MG63 (cell line): ENCODE measurements at regions not wholly inside any gene's neighbourhood (a gene's known extent, or its start where the extent isn't known, plus 50 kb on each side); places are given as distances from the start of the nearest gene placed in this dataset.
A peak's percentile ranks its signal among the peaks of the same experiment; 100 is the strongest.
"Not testable (repeated sequence)": the region's sequence is repeated elsewhere in the genome, so short reads cannot be mapped to it uniquely, and the experiment has no call there.

Experiments used
- DNase-seq: peaks from one replicate; pipeline ENCODE4 v3.0.0-alpha.2; 2020
- H3K27me3 ChIP-seq: fragments of 250-450 bp; sonication (Bioruptor Pico); 2 replicates; pipeline ENCODE4 v1.5.1; 2020; ENCODE audit warnings: mild to moderate bottlenecking, moderate library complexity
- H3K36me3 ChIP-seq: fragments of 250-450 bp; sonication (Bioruptor Pico); 2 replicates; pipeline ENCODE4 v1.5.1; 2020; ENCODE audit warnings: mild to moderate bottlenecking, moderate library complexity
- H3K4me3 ChIP-seq: fragments of 250-450 bp; sonication (Bioruptor Pico); 2 replicates; pipeline ENCODE4 v1.5.1; 2020; ENCODE audit warnings: mild to moderate bottlenecking, moderate library complexity
- H3K9me3 ChIP-seq: fragments of 250-450 bp; sonication (Bioruptor Pico); 2 replicates; pipeline ENCODE4 v1.5.1; 2020; ENCODE audit warnings: mild to moderate bottlenecking, moderate library complexity

- DNase-seq: peak; percentile 67
- H3K27me3 ChIP-seq: no peaks in the 10 kb centered on the region
- H3K36me3 ChIP-seq: no peaks in the 10 kb centered on the region
- H3K9me3 ChIP-seq: no peaks in the 10 kb centered on the region
- H3K4me3 ChIP-seq: no peak overlapping the region
These were observed 172.6 kb upstream of the S1PR3 start for GRCh38 chr9:88818495-88819201.

- no peak for DNase-seq
- H3K36me3 ChIP-seq: no peaks in the 10 kb centered on the region
- H3K4me3 ChIP-seq: no peak overlapping the region
- no peaks in the 10 kb centered on the region for H3K9me3 ChIP-seq
- H3K27me3 ChIP-seq: no peaks in the 10 kb centered on the region
These were observed 171.8 kb upstream of the S1PR3 start for GRCh38 chr9:88819476-88819875.

GRCh38 chr9:88820055-88820454, 171.2 kb upstream of the S1PR3 start:
- DNase-seq: no peak

DNA sequence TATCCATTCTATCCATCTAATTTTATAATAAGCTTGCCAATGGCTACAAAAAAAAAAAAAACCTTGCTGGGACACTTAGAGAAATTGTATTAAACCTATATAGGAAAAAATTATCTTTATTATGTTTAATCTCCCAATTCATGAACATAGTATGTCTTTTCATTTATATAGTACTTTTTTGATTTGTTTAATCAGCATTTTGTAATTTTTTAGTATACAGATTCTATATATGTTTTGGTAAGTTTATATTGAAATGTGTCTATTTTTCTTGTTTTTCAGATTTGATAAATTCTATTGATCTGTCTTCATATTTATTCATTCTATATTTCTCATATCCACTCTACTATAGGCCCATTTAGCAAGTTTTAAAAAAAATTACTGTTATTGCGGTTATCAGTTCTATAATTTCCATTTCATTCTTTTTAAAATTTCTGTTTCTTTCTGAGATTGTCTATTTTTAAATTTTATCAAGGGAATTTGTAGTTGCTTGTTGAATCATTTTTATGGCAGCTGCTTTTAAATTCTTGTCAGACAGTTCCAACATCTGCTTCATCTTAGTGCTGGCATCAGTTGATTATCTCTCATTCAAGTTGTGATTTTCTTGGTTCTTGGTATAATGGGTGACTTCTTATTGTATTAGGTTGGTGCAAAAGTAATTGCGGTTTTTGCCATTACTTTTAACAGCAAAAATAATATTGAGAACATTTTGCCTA, 170.1 kb upstream of the S1PR3 start:
- H3K4me3 ChIP-seq: no peak overlapping the region
- H3K9me3 ChIP-seq: no peaks in the 10 kb centered on the region
- DNase-seq: no peak
- no peaks in the 10 kb centered on the region for H3K36me3 ChIP-seq
- no peaks in the 10 kb centered on the region for H3K27me3 ChIP-seq

More at GRCh38 chr9:88820055-88820454, 171.2 kb upstream of the S1PR3 start:
- Histone ChIP-seq H3K36me3 (no peaks in the 10 kb centered on the region), H3K9me3 (no peaks in the 10 kb centered on the region), H3K4me3 (no peak overlapping the region), H3K27me3 (no peaks in the 10 kb centered on the region)

DNA sequence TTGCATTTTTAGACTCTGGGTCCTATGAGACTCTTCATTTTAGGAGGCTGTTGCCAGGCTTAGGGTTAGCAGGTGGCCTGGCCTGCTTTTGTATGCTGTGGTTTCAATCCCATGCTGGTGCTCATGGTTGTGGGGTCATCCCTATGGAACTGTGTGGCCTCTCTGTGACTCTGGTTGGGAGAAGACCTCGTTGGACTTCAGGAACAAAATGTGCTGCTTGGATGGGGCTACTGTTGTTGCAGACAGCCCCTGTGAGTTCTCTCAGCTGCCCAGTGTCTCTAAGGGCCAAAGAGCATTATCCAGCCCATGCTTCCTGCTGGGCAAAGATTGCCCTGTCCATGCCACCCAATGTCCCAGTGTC, 169.5 kb upstream of the S1PR3 start:
- DNase-seq: no peak
- no peaks in the 10 kb centered on the region for H3K36me3 ChIP-seq
- no peaks in the 10 kb centered on the region for H3K9me3 ChIP-seq
- H3K27me3 ChIP-seq: no peaks in the 10 kb centered on the region
- no peak overlapping the region for H3K4me3 ChIP-seq

DNA sequence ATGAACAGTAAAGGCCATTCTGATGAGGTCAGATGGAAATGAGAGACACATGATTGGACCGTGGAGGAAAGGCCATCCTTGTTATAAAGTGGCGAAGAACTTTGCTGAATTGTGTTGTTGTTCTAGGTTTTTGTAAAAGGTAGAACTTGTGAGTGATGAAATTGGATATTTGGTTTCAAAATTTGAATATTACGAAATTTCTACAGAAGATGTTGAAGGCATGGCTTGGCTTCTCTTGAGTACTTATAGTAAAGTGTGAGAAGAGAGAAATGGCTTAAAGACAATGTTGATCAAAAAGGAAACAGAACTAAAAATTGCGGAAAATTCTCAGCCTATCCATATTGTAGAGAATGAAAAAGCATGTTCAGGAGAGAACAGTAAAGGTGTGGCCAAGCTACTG, 166.6 kb upstream of the S1PR3 start:
- no peaks in the 10 kb centered on the region for H3K27me3 ChIP-seq
- no peak for DNase-seq

DNA sequence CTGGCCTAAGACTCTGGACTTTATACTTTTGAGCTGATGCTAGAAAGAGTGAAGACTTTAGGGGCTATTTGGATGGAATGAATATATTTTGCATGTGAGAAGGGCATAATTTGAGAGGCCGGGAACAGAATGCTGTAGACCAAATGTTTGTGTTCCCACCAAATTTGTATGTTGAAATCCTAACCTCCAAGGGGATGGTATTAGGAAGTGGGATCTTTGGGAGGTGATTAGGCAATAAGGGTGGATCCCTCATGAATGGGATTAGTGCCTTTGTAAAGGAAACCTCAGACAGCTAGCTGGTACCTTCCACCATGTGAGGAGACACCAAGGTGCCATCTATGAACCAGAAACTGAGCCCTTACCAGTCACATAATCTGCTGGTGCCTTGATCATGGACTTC, 165.1 kb upstream of the S1PR3 start:
- no peaks in the 10 kb centered on the region for H3K27me3 ChIP-seq
- H3K9me3 ChIP-seq: no peaks in the 10 kb centered on the region
- no peak for DNase-seq
- no peaks in the 10 kb centered on the region for H3K36me3 ChIP-seq
- no peak overlapping the region for H3K4me3 ChIP-seq

More for the DNA sequence above, 166.6 kb upstream of the S1PR3 start:
- Histone ChIP-seq H3K4me3 (no peak overlapping the region), H3K36me3 (no peaks in the 10 kb centered on the region), H3K9me3 (no peaks in the 10 kb centered on the region)

DNA sequence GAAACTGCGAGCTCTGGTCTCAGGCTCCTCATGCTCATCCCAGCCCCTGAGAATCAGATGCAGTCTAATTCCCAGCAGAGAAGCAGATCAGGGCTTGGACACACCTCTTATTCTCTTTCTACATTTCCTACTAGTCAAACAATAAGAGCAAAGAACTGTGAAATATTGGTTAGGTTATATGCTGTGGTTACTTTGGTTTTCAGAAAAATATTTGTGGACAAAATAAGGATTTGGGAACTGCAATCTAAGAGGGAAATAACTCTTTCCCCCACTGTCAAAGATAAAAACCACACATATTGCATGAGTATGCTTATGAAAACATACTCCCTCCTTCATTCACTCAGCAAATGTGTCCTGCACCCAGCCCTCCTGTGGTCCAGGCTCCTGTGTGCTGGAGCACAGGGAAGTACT, 164.5 kb upstream of the S1PR3 start:
- H3K27me3 ChIP-seq: no peaks in the 10 kb centered on the region
- DNase-seq: no peak
- no peaks in the 10 kb centered on the region for H3K36me3 ChIP-seq
- H3K9me3 ChIP-seq: no peaks in the 10 kb centered on the region
- no peak overlapping the region for H3K4me3 ChIP-seq

- no peaks in the 10 kb centered on the region for H3K27me3 ChIP-seq
- no peak for DNase-seq
- no peak overlapping the region for H3K4me3 ChIP-seq
- H3K36me3 ChIP-seq: no peaks in the 10 kb centered on the region
- no peaks in the 10 kb centered on the region for H3K9me3 ChIP-seq
These were observed 163.2 kb upstream of the S1PR3 start for GRCh38 chr9:88828018-88828417.

DNA sequence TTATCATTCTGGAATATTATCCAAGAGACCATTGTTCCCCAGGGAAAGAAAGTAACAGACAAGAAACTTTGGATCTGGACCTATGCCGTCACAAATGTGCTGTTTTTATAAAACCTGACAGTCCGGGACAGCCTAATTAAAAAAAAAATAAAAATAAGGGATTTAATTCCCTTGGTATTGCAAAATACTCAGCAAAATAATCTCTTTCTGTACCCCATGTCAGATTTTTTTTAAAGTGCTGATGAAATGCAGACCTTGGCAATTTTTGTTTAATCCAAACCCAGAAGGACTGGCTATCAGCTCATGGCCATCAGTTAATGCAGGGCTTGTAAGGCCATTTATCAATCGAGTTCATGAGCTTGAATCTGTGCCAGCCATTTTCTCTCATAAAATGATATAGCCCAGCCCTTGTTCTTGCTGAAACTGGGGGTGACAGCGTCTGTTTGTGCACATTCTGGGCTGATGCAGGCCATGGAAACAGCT, 162.7 kb upstream of the S1PR3 start:
- no peak overlapping the region for H3K4me3 ChIP-seq
- no peak for DNase-seq

GRCh38 chr9:88829276-88829675, 162.0 kb upstream of the S1PR3 start:
- no peaks in the 10 kb centered on the region for H3K9me3 ChIP-seq
- H3K36me3 ChIP-seq: no peaks in the 10 kb centered on the region
- DNase-seq: no peak
- H3K4me3 ChIP-seq: no peak overlapping the region
- no peaks in the 10 kb centered on the region for H3K27me3 ChIP-seq

More for the DNA sequence above, 162.7 kb upstream of the S1PR3 start:
- no peaks in the 10 kb centered on the region for H3K27me3 ChIP-seq
- H3K9me3 ChIP-seq: no peaks in the 10 kb centered on the region
- H3K36me3 ChIP-seq: no peaks in the 10 kb centered on the region

DNA sequence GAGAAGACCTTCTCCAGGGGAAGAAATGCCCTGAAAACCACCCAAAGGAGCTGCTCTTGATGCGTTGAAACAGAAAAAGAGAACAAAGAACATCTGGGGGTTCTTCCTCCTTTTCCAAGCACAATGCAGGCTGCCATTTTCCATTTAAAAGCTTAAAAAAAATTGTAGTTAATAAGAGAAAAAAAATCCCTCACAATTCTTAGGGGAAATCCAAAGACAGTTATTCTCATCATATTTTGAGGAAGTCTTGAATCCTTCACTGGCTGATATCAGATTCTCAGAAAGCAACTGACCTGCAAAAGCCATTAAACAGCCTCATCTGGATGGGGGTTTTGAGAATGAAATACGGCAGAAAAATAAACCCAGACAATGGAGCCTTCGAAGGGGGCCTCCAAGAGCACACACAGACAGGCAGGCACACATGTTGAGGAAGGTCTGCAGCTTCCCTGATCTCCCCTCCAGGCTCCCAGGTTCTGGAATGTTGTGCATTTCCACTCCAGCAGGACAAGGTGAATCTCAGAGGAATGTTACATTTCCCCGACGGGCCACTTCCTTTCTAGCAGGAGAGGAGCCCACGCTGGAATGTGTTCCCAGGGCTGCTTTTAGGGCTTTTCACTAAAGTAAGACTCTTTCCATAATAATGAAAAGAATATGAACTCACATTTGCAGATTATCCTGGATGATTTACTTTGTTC, 159.4 kb upstream of the S1PR3 start:
- Histone ChIP-seq H3K9me3 (no peaks in the 10 kb centered on the region), H3K27me3 (no peaks in the 10 kb centered on the region), H3K4me3 (no peak overlapping the region), H3K36me3 (no peaks in the 10 kb centered on the region)
- no peak for DNase-seq

- Histone ChIP-seq H3K36me3 (no peaks in the 10 kb centered on the region), H3K4me3 (no peak overlapping the region), H3K9me3 (no peaks in the 10 kb centered on the region), H3K27me3 (no peaks in the 10 kb centered on the region)
- DNase-seq: no peak
These were observed 157.3 kb upstream of the S1PR3 start for GRCh38 chr9:88833946-88834345.

DNA sequence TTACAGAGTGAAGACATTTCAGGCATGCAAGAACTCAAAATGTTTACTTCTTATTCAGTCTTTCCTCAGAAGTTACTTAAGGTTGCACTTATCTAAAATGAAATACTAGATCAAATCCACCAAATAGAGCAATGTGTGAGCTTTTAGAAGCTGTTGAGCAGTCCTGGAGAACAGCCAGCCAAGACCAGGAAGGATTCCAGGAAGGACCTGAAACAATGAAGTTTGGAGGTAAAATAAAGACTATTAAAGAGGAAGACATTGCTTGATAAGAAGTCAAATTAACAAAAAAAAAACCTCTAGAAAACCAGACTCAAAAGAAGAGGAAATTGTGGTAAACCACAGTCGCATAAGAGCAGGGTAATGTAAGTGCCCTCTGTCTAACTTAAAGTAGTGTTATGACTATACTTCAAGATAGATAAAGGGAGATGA, 156.2 kb upstream of the S1PR3 start:
- H3K9me3 ChIP-seq: no peaks in the 10 kb centered on the region
- DNase-seq: peak; percentile 40
- no peaks in the 10 kb centered on the region for H3K36me3 ChIP-seq
- no peaks in the 10 kb centered on the region for H3K27me3 ChIP-seq
- H3K4me3 ChIP-seq: no peak overlapping the region

DNA sequence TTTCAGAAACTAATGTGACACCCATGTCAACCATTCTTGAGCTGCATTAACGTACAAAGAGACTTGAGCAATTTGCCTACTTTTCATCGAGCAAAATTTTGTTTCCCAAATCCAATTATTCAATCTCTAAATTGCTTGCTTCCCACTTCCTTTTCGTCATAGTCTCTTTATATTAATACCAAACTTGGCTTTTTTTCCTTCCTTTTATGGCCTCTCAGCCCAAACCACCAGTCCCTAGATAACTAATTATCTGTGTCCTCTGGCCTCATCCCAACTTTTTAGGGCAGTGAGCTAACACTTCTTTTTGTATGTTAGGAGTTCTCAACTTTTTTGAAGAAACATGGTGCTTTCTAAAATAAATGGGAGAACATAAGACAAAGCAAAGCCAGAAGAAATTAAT, 155.5 kb upstream of the S1PR3 start:
- Histone ChIP-seq H3K4me3 (no peak overlapping the region), H3K36me3 (no peaks in the 10 kb centered on the region), H3K9me3 (no peaks in the 10 kb centered on the region), H3K27me3 (no peaks in the 10 kb centered on the region)
- DNase-seq: no peak

DNA sequence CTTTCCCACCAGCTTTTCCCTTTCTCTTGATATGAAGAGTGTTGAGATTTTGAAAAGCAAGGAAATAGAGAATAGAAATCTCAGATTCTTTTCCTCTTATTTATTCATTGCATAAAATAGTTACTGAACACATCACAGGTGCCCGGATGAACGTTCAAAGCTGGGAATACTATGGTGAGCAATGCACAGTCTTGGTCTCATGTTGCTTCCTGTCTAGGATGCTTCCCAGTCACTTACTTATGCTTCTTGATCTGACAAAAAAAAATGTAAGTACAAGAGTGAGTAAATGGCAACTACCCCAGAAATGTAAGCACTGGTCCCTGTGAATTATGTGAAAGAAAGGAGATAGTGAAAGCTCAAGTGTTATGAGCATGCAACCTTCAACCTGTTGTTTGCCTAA, 153.5 kb upstream of the S1PR3 start:
- Histone ChIP-seq H3K27me3 (no peaks in the 10 kb centered on the region), H3K36me3 (no peaks in the 10 kb centered on the region), H3K9me3 (no peaks in the 10 kb centered on the region), H3K4me3 (no peak overlapping the region)
- no peak for DNase-seq

DNA sequence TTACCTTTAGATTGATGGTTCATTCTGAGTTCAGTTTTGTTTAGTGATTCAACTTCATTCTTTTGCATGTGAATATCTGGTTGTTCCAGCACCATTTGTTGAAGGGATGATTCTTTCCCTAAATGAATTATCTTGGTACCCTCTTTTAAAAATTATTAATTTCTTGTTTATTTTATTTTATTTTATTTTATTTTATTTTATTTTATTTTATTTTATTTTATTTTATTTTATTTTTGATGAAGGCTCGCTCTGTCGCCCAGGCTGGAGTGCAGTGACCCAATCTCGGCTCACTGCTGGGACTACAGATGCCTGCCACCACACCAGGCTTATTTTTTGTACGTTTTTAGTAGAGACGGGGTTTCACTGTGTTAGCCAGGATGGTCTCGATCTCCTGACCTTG, 141.4 kb upstream of the S1PR3 start:
- H3K27me3 ChIP-seq, H3K9me3 ChIP-seq, DNase-seq, H3K4me3 ChIP-seq, H3K36me3 ChIP-seq: not testable (repeated sequence)
